GM23248 (cell line): ENCODE measurements at regions not wholly inside any gene's neighbourhood (a gene's known extent, or its start where the extent isn't known, plus 50 kb on each side); places are given as distances from the start of the nearest gene placed in this dataset.

Experiments
- EZH2 ChIP-seq: fragments of 200-600 bp; sonication (generic); IDR thresholded peaks from 2 replicates; pipeline ENCODE4 v1.6.1; 2018; ENCODE audit warnings: antibody characterized with exemption, mild to moderate bottlenecking; ENCODE audit not compliant: insufficient read depth, poor library complexity, severe bottlenecking
- EZH2phosphoT487 ChIP-seq: fragments of 200-600 bp; sonication (generic); IDR thresholded peaks from 2 replicates; pipeline ENCODE4 v1.6.1; 2018; ENCODE audit warnings: antibody characterized with exemption, moderate library complexity, mild to moderate bottlenecking, low read depth; ENCODE audit not compliant: insufficient read depth

GRCh38 chr9:117796681-117797080 is 92.5 kb downstream of the TLR4 start:
- TF ChIP-seq EZH2phosphoT487, result no peak
- no peak for TF ChIP-seq EZH2
